Inflammatory macrophage treated with lipopolysaccharide for 1 hour (primary cell): ENCODE measurements at regions not wholly inside any gene's neighbourhood (a gene's known extent, or its start where the extent isn't known, plus 50 kb on each side); places are given as distances from the start of the nearest gene placed in this dataset.

ENCODE experiments used
- DNase-seq, 2 donors: peaks; one replicate each; pipeline ENCODE4 v3.0.0-alpha.2; 2020 to 2022

- DNase-seq = no peak
Measured at GRCh38 chr22:19663821-19664355, 50.4 kb upstream of the SEPTIN5 start.

- no peak for DNase-seq
Measured at GRCh38 chr22:19664406-19664805, 49.9 kb upstream of the SEPTIN5 start.
